ENCODE measurements at regions not wholly inside any gene's neighbourhood (a gene's known extent, or its start where the extent isn't known, plus 50 kb on each side); places are given as distances from the start of the nearest gene placed in this dataset.

DNA sequence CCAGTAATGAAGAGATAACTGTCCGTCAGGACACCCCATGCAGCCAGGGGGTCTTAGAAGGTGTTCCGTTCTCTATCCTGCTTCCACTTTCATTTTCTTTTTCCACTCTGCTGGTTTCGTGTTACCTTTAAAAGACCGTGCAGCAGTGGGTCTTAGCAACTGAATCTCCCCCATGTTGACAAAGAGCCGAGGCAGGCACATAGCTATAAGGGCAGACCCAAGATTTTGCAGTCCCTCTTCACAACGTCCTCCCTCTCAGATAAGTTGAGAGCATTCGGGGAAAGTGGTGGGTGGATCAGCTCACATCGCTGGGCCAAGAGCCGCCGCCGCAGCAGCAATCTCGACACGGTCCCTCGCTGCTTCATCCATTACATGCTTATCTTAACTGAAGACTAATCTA, 355.5 kb downstream of the LMO4 start:
- ATAC-seq (peak; percentile 33 to 66 (median 41)), DNase-seq (no peak)
- no peaks in the 10 kb centered on the region for H3K4me1 ChIP-seq
- no peaks in the 10 kb centered on the region for H3K27me3 ChIP-seq (ENCODE audit: insufficient read depth in 3 of 3, low read length in 2 of 3)
- WGBS, 3 donors = 8 to 20% (median 10%) methylated on average over 14 of the region's 14 CpGs
- TF ChIP-seq, protein P1, sequence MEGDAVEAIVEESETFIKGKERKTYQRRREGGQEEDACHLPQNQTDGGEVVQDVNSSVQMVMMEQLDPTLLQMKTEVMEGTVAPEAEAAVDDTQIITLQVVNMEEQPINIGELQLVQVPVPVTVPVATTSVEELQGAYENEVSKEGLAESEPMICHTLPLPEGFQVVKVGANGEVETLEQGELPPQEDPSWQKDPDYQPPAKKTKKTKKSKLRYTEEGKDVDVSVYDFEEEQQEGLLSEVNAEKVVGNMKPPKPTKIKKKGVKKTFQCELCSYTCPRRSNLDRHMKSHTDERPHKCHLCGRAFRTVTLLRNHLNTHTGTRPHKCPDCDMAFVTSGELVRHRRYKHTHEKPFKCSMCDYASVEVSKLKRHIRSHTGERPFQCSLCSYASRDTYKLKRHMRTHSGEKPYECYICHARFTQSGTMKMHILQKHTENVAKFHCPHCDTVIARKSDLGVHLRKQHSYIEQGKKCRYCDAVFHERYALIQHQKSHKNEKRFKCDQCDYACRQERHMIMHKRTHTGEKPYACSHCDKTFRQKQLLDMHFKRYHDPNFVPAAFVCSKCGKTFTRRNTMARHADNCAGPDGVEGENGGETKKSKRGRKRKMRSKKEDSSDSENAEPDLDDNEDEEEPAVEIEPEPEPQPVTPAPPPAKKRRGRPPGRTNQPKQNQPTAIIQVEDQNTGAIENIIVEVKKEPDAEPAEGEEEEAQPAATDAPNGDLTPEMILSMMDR (IDR thresholded peaks at IDR 0.05) = no peak
- no peaks in the 10 kb centered on the region for H3K9me3 ChIP-seq
- intact Hi-C loops (cut with DNase I) = no loop called here
- H3K4me3 ChIP-seq = peak overlapping the region; percentile 71
- H3K27ac ChIP-seq = peak overlapping the region; percentile 14
- H3K36me3 ChIP-seq (ENCODE audit: insufficient read depth in 1 of 2, low read depth in 1 of 2) = no peaks in the 10 kb centered on the region

DNA sequence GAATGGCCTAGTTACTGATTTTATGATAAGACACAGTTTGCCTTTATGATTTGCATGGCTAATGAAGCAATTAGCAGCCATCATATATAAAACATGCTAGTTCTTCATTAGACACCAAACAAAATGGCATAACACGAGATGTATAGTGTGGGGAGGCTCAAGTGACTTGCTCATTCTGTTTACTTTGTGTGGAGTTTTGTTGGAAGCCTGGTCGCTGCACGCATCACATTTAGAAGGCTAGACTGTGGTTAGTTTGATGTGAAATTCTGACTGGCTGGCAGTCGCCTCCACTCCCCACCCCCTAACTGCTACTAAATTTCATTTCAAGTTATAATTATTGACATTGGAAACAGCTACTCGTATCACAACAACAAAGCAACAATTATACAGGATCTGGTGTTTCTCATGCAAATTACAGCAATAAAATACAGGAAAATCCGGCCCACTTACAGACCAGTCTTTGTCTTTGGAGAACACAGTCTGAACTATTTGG, 356.1 kb downstream of the LMO4 start:
- ATAC-seq (peak in 1 of 4 donors; percentile 46), DNase-seq (no peak)
- Histone ChIP-seq H3K27ac (peak overlapping the region; percentile 14), H3K36me3 (ENCODE audit: insufficient read depth in 1 of 2, low read depth in 1 of 2) (no peaks in the 10 kb centered on the region), H3K4me3 (peak overlapping the region; percentile 71), H3K9me3 (no peaks in the 10 kb centered on the region), H3K4me1 (no peaks in the 10 kb centered on the region), H3K27me3 (ENCODE audit: insufficient read depth in 3 of 3, low read length in 2 of 3) (no peaks in the 10 kb centered on the region)
- 26 to 47% (median 27%) methylated on average over 6 of the region's 6 CpGs for WGBS, 3 donors
- TF ChIP-seq, protein P1 (IDR thresholded peaks at IDR 0.05) = no peak
- intact Hi-C loops (cut with DNase I) = no loop called here

DNA sequence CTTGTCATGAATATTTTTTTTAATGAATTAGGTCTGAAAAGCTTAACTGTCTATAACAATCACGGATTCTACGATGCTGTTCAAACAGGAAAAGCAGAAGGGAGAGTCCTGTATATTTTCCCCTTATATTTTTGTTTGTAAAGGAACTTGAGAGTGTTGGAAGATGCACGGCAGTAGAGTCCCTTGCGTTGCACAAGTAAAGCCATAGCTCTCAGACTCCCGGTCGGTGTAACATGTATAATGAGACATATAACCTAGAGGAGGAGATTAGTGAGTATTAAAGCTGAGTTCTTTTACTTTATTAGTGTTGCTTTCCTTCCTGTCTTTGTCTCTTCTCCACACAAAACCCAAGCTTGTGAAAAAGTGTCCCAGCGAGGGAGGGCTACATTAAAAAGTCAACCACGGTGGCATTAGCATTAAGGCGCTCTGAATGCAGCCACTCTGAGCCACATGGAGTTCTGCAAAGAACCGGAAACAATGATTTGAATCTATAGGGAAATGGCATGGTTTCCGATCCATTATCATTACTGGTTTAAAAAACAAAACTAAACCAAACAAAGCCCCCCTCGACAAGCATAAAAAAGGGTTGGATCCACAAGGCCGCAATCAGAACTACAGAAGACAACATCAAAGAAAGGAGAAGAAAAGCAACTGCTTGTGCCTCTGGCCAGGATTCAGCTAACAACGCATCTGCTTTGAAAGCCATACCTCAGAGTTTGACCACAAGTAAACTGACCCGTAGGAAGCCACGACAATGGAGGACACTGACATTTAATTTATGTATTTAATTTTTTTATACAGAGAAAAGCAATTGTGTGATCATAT, 356.8 kb downstream of the LMO4 start:
- intact Hi-C loops (cut with DNase I) = no loop called here
- H3K27me3 ChIP-seq (ENCODE audit: insufficient read depth in 3 of 3, low read length in 2 of 3) = no peaks in the 10 kb centered on the region
- no peaks in the 10 kb centered on the region for H3K36me3 ChIP-seq (ENCODE audit: insufficient read depth in 1 of 2, low read depth in 1 of 2)
- peak overlapping the region; percentile 71 for H3K4me3 ChIP-seq
- TF ChIP-seq, protein P1 (IDR thresholded peaks at IDR 0.05) = no peak
- H3K27ac ChIP-seq = no peak overlapping the region
- 56 to 67% (median 65%) methylated on average over 16 of the region's 16 CpGs for WGBS, 3 donors
- no peak for ATAC-seq
- no peaks in the 10 kb centered on the region for H3K4me1 ChIP-seq
- no peaks in the 10 kb centered on the region for H3K9me3 ChIP-seq
- DNase-seq = no peak

DNA sequence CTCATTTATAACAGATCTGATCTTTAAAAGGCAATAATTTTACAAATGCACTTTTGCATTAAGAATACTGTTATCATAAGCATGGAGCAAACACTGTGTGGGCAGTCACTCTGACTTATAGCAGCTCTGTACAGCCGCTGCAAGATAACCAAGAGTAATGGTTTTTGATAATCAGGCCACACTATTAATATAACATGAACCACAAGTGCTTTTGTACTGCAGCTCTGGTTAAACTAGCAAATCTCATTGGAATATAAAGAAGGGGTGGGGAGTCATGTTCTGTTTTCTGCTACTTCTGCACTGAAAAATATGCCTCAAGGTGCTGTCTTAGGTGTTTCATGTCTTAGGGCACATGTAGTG, 357.4 kb downstream of the LMO4 start:
- Histone ChIP-seq H3K4me1 (no peaks in the 10 kb centered on the region), H3K36me3 (ENCODE audit: insufficient read depth in 1 of 2, low read depth in 1 of 2) (no peaks in the 10 kb centered on the region), H3K27ac (no peak overlapping the region), H3K27me3 (ENCODE audit: insufficient read depth in 3 of 3, low read length in 2 of 3) (no peaks in the 10 kb centered on the region), H3K9me3 (no peaks in the 10 kb centered on the region), H3K4me3 (no peak overlapping the region)
- DNase-seq (no peak), ATAC-seq (no peak)
- intact Hi-C loops (cut with DNase I) = no loop called here
- 97 to 100% (median 97%) methylated on average over 1 of the region's 1 CpG for WGBS, 3 donors
- TF ChIP-seq, protein P1 (IDR thresholded peaks at IDR 0.05) = no peak
